Endothelial cell of umbilical vein (primary cell): ENCODE measurements at regions not wholly inside any gene's neighbourhood (a gene's known extent, or its start where the extent isn't known, plus 50 kb on each side); places are given as distances from the start of the nearest gene placed in this dataset.

Experiments used
- BruUV-seq: library from RNA; stranded (reverse); fragments of 400-500 nt; replicated peaks from 2 replicates; lab custom pipeline; 2021; lab: Mats Ljungman, UMichigan
- CTCF ChIA-PET: fragments of 300-600, 350-600 bp; sonication (Branson Sonifier 250); formaldehyde crosslinking; loops from one replicate; lab custom pipeline; 2021; ENCODE audit warnings: antibody characterized with exemption, inconsistent platforms; lab: Charles Lee
- POLR2A ChIA-PET: fragments of 300-600, 350-600 bp; sonication (Branson Sonifier 250); formaldehyde crosslinking; loops from one replicate; lab custom pipeline; 2021; ENCODE audit warnings: antibody characterized with exemption, inconsistent platforms; lab: Charles Lee
- DNase-seq: peaks from one replicate; pipeline ENCODE4 v3.0.0-alpha.2; 2011; ENCODE audit warnings: low read depth, low spot score
- FAIRE-seq: peaks from 2 replicates; lab custom pipeline; 2011; peaks lifted over from hg19 to GRCh38; lab: Jason Lieb, UNC
- H2AFZ ChIP-seq: 2 replicates; pipeline ENCODE4 v1.6.0; 2012; ENCODE audit warnings: low read depth, low read length, control low read depth, inconsistent platforms
- H3K27ac ChIP-seq: 2 replicates; pipeline ENCODE4 v1.5.1; 2011; ENCODE audit warnings: low read depth, mild to moderate bottlenecking, control low read depth, low read length, moderate library complexity; ENCODE audit not compliant: insufficient read depth
- H3K27me3 ChIP-seq, 2 experiments: 2 replicates each; pipeline versions ENCODE4 v1.6.0 to v1.6.1; 2011; ENCODE audit warnings: low read length in 2 of 2, mixed read lengths in 1 of 2; ENCODE audit not compliant: control insufficient read depth in 2 of 2, insufficient read depth in 2 of 2
- H3K36me3 ChIP-seq, 2 experiments: 2 replicates in 1 of 2; 3 replicates in 1 of 2; pipeline ENCODE4 v1.5.1; 2011; ENCODE audit warnings: low read length in 2 of 2, mild to moderate bottlenecking in 1 of 2, moderate library complexity in 1 of 2; ENCODE audit not compliant: control insufficient read depth in 2 of 2, insufficient read depth in 2 of 2; ENCODE audit errors: extremely low read depth in 1 of 2
- H3K4me1 ChIP-seq: 3 replicates; pipeline ENCODE4 v1.5.1; 2011; ENCODE audit warnings: mild to moderate bottlenecking, low read length; ENCODE audit not compliant: control insufficient read depth, insufficient read depth; ENCODE audit errors: extremely low read depth
- H3K4me2 ChIP-seq: 2 replicates; pipeline ENCODE4 v1.6.1; 2011; ENCODE audit warnings: low read length, control low read depth, mixed read lengths; ENCODE audit not compliant: insufficient read depth
- H3K4me3 ChIP-seq, 3 experiments: fragments of 200-600 bp in 1 of 3; sonication (generic), shearing (Covaris generic) in 1 of 3; replicated peaks in 1 of 3; 2 replicates each; pipeline ENCODE4 v1.5.1; 2011 to 2016; ENCODE audit warnings: control low read depth in 3 of 3, low read length in 3 of 3, mild to moderate bottlenecking in 2 of 3, inconsistent platforms in 1 of 3, low read depth in 1 of 3, moderate library complexity in 1 of 3; ENCODE audit not compliant: insufficient read depth in 1 of 3
- H3K79me2 ChIP-seq: 2 replicates; pipeline ENCODE4 v1.6.0; 2012; ENCODE audit warnings: low read length, inconsistent platforms; ENCODE audit not compliant: control insufficient read depth, insufficient read depth
- H3K9ac ChIP-seq: replicated peaks from 2 replicates; pipeline ENCODE3; 2011; ENCODE audit warnings: low read length, control low read depth; ENCODE audit not compliant: insufficient read depth; ENCODE audit errors: extremely low read depth
- H3K9me1 ChIP-seq: replicated peaks from 3 replicates; pipeline ENCODE4 v1.6.0; 2011; ENCODE audit warnings: mild to moderate bottlenecking, low read length; ENCODE audit not compliant: control insufficient read depth, insufficient read depth; ENCODE audit errors: extremely low read depth
- H3K9me3 ChIP-seq: replicated peaks from 2 replicates; pipeline ENCODE4 v1.5.1; 2012; ENCODE audit warnings: low read length, inconsistent platforms; ENCODE audit not compliant: control insufficient read depth, insufficient read depth
- H4K20me1 ChIP-seq: replicated peaks from 2 replicates; pipeline ENCODE3; 2011; ENCODE audit warnings: mild to moderate bottlenecking, low read length; ENCODE audit not compliant: control insufficient read depth, insufficient read depth; ENCODE audit errors: extremely low read depth
- EZH2 ChIP-seq: IDR thresholded peaks from 2 replicates; pipeline ENCODE4 v1.6.1; 2012; ENCODE audit warnings: borderline replicate concordance, low read depth, mild to moderate bottlenecking, moderate library complexity, low read length, inconsistent platforms; ENCODE audit not compliant: severe bottlenecking
- FOS ChIP-seq: IDR thresholded peaks from 2 replicates; pipeline ENCODE4 v1.6.1; 2011; ENCODE audit warnings: mild to moderate bottlenecking, low read length, moderate library complexity, borderline replicate concordance; ENCODE audit not compliant: insufficient read depth
- GATA2 ChIP-seq: IDR thresholded peaks from 2 replicates; pipeline ENCODE4 v1.7.0; 2011; ENCODE audit warnings: low read depth, mild to moderate bottlenecking, moderate library complexity, mixed read lengths, low read length; ENCODE audit not compliant: insufficient read length, insufficient read depth
- JUN ChIP-seq: IDR thresholded peaks from 2 replicates; pipeline ENCODE4 v1.6.1; 2011; ENCODE audit warnings: borderline replicate concordance, low read depth; ENCODE audit not compliant: insufficient read length, insufficient read depth
- MYC ChIP-seq: IDR thresholded peaks from one replicate; pipeline ENCODE4 v1.6.1; 2011; ENCODE audit warnings: mild to moderate bottlenecking, low read depth, low read length
- POLR2A ChIP-seq: IDR thresholded peaks from 2 replicates; pipeline ENCODE4 v1.6.1; 2012; ENCODE audit warnings: low read depth, mild to moderate bottlenecking, control low read depth, low read length
- POLR2AphosphoS5 ChIP-seq: IDR thresholded peaks from 2 replicates; pipeline ENCODE4 v1.6.1; 2012; ENCODE audit warnings: low read depth, mild to moderate bottlenecking, control low read depth, low read length, moderate library complexity; ENCODE audit not compliant: insufficient read depth
- dilution Hi-C: fragments of 300-500 bp; cut with MboI; formaldehyde crosslinking; loops from one replicate; pipeline ENCODE4 v1.15.0; 2019; ENCODE audit warnings: low sequenced_read_pairs; ENCODE audit not compliant: extremely low pct_ligation_motif_present
- intact Hi-C: fragments of 100-400 bp; cut with micrococcal nuclease; formaldehyde crosslinking; loops from one replicate; pipeline ENCODE4 v1.10.0; 2022
- TF ChIP-seq, protein P1 (sequence below): IDR thresholded peaks from 2 replicates; pipeline ENCODE4 v1.6.1; 2011; ENCODE audit not compliant: insufficient read depth, insufficient read length
- TF ChIP-seq, protein P2 (sequence below), 2 donors: IDR thresholded peaks; 1 replicate in 1 of 2; 2 replicates in 1 of 2; pipeline ENCODE4 v1.5.1; 2011; ENCODE audit warnings: low read length in 2 of 2, mild to moderate bottlenecking in 2 of 2, moderate library complexity in 2 of 2, control low read depth in 1 of 2, inconsistent platforms in 1 of 2, low read depth in 1 of 2; ENCODE audit not compliant: insufficient read depth in 1 of 2; ENCODE audit errors: extremely low read depth in 1 of 2

DNA sequence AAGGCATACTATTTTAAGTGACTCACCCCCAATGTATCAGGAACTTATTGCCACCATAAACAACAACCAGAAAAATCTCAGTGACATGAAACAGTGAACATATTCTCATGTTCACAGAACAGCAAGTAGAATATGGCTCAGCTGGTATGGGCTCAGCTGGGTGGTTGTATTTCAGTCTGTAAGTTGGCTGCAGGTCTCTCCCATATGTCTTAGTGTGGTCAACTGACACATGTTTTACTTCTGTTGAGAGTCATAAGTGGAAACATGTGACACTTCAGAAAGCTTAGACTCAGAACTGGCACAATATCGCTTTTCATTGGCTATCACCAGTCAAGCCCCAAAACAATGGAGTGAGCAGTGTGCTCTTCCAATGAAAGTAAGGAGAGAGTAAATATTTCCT is 574.1 kb downstream of the HAO1 start:
- dilution Hi-C loops, result no loop called here
- Histone ChIP-seq H3K4me2 (no peak overlapping the region), H2AFZ (no peak overlapping the region), H3K4me1 (no peaks in the 10 kb centered on the region), H3K9ac (no peak overlapping the region), H3K27me3 (no peaks in the 10 kb centered on the region), H3K36me3 (no peaks in the 10 kb centered on the region), H3K27ac (no peak overlapping the region), H4K20me1 (no peaks in the 10 kb centered on the region), H3K4me3 (no peak overlapping the region), H3K79me2 (no peaks in the 10 kb centered on the region), H3K9me1 (no peaks in the 10 kb centered on the region), H3K9me3 (no peaks in the 10 kb centered on the region)
- ChIA-PET CTCF (no interaction called here), POLR2A (no interaction called here)
- TF ChIP-seq FOS (no peak), JUN (no peak), GATA2 (no peak), EZH2 (no peak), POLR2AphosphoS5 (no peak), POLR2A (no peak), MYC (no peak)
- TF ChIP-seq, protein P1, sequence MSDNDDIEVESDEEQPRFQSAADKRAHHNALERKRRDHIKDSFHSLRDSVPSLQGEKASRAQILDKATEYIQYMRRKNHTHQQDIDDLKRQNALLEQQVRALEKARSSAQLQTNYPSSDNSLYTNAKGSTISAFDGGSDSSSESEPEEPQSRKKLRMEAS, result no peak
- TF ChIP-seq, protein P2, sequence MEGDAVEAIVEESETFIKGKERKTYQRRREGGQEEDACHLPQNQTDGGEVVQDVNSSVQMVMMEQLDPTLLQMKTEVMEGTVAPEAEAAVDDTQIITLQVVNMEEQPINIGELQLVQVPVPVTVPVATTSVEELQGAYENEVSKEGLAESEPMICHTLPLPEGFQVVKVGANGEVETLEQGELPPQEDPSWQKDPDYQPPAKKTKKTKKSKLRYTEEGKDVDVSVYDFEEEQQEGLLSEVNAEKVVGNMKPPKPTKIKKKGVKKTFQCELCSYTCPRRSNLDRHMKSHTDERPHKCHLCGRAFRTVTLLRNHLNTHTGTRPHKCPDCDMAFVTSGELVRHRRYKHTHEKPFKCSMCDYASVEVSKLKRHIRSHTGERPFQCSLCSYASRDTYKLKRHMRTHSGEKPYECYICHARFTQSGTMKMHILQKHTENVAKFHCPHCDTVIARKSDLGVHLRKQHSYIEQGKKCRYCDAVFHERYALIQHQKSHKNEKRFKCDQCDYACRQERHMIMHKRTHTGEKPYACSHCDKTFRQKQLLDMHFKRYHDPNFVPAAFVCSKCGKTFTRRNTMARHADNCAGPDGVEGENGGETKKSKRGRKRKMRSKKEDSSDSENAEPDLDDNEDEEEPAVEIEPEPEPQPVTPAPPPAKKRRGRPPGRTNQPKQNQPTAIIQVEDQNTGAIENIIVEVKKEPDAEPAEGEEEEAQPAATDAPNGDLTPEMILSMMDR (IDR thresholded peaks at IDR 0.05; ENCODE audit: extremely low read depth in 1 of 2, insufficient read depth in 1 of 2, low read depth in 1 of 2, low read length in 2 of 2), result no peak
- intact Hi-C loops, result no loop called here
- FAIRE-seq (no peak), DNase-seq (no peak)
- BruUV-seq, result no TSS peak
